GM12892 (cell line): ENCODE measurements at regions not wholly inside any gene's neighbourhood (a gene's known extent, or its start where the extent isn't known, plus 50 kb on each side); places are given as distances from the start of the nearest gene placed in this dataset.

ENCODE experiments used
- DNase-seq: peaks from one replicate; pipeline ENCODE4 v3.0.0; 2011; ENCODE audit not compliant: insufficient read length
- FAIRE-seq: peaks from 2 replicates; lab custom pipeline; 2011; peaks lifted over from hg19 to GRCh38; lab: Jason Lieb, UNC
- POLR2A ChIP-seq: IDR thresholded peaks from 2 replicates; pipeline ENCODE4 v1.6.1; 2011; ENCODE audit warnings: low read depth, low read length, control low read depth
- POLR2AphosphoS5 ChIP-seq: IDR thresholded peaks from 2 replicates; pipeline ENCODE4 v1.6.1; 2011; ENCODE audit warnings: low read depth, low read length, control low read depth
- TAF1 ChIP-seq: IDR thresholded peaks from 2 replicates; pipeline ENCODE4 v1.6.1; 2011; ENCODE audit warnings: low read depth, mild to moderate bottlenecking, control low read depth, low read length, borderline replicate concordance

DNA sequence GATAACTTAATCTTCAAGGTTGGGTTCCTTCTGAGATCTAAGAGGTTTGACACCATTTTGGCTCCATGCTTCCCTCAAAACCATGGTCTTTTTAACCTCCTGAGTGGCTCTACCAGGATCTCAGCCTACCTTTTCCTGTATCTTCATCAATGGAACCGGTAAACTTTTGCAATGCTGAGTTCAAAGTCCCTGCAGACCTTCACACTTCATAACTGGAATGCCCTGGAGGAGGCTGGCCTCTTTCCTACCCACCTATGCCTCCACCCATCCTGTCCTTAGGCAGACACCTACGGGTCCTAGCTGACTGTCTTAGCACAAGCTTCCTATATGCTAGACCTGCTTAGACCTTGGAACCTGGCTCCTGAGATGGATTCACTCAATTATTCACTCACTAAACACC, 89.5 kb upstream of the EEA1 start:
- FAIRE-seq (no peak), DNase-seq (no peak)
- no peak for TF ChIP-seq TAF1
- no peak for TF ChIP-seq POLR2AphosphoS5
- TF ChIP-seq POLR2A = no peak

DNA sequence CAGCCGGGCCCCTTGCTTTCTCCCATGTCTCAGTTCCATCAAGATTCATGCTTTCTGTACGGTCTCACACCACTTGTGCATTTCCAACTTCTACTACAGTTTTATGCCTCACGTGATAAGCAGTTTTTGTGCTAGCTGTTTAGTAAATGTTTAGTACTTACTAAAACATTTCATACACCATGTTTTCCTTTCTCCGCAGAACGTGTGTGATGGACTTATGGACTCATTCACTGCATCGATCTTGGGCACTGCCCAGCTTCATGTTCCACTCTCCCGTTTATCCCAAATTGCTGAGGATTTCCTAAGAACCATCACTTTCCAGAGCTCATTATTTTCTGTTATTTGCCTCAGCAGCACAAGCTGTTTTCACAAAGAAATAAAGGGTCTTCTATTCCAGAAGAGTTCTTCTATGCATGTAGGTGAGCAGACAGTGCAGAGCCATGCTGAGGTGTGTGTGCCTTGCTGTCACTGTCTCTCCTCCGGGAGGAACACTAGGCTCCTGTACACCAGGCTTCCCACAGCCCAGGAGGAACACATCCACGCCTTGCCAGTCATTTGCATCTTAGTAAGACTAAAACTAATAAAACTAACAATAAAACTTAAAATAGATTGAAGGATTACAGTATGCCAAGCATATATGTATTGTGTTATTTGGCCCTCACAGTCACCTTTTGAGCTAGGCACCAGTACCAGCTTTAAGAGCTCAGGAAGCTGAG, 90.3 kb upstream of the EEA1 start:
- TF ChIP-seq TAF1 (no peak), POLR2A (no peak), POLR2AphosphoS5 (no peak)
- FAIRE-seq = no peak
- DNase-seq = no peak

GRCh38 chr12:93019975-93020630, 91.0 kb upstream of the EEA1 start:
- DNase-seq (no peak), FAIRE-seq (no peak)
- TF ChIP-seq POLR2A (no peak), TAF1 (no peak), POLR2AphosphoS5 (no peak)

GRCh38 chr12:93020631-93021597, 91.8 kb upstream of the EEA1 start:
- DNase-seq (no peak), FAIRE-seq (no peak)
- no peak for TF ChIP-seq POLR2A
- TF ChIP-seq POLR2AphosphoS5 = no peak
- no peak for TF ChIP-seq TAF1

GRCh38 chr12:93022603-93023340, 93.7 kb upstream of the EEA1 start:
- no peak for TF ChIP-seq POLR2AphosphoS5
- FAIRE-seq (no peak), DNase-seq (no peak)

- FAIRE-seq (peak; percentile 85), DNase-seq (no peak)
- TF ChIP-seq POLR2A (no peak), TAF1 (no peak), POLR2AphosphoS5 (no peak)
These were observed 96.3 kb upstream of the EEA1 start for GRCh38 chr12:93025145-93026103.

DNA sequence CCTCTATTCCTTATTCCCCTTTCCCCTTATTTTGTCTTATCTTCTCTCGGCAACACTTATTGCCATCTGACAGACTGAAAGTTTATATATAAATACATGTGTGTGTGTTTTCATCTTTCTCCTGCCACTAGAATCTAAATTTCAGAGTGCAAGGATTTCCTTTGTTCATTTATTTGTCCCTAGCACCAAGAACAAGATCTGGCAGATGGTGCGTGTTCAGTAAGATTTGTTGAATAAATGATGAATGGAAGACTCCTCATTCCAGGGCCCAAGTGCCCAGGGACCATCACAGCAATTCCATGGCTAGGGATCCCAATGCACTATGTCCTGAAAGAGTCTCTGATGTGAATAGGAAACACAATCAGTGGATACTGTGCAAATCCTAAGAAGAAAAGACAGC, 97.9 kb upstream of the EEA1 start:
- TF ChIP-seq POLR2AphosphoS5 = no peak
- no peak for TF ChIP-seq TAF1
- TF ChIP-seq POLR2A = no peak
- DNase-seq = no peak
- no peak for FAIRE-seq

DNA sequence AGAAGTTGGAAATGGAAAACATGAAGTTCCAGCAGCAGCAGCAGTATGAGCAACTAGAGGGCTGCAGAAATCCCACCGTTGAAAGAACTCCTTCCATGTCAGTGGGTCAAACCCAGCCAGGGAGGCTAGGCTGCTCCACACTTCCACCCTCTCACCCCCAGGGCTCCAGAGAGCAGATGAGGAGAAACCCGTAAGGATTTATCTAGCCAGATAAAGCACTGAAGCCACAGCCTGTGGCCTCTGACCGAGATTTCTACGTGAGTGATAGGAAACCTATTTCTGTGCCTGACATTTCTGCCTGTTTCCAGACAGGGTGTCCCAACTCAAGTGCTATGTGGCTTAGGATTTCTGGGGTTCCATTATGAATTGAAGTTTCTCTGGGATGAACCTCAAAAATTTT, 100.0 kb upstream of the EEA1 start:
- FAIRE-seq (no peak), DNase-seq (no peak)
- TF ChIP-seq TAF1 = no peak
- no peak for TF ChIP-seq POLR2A
- TF ChIP-seq POLR2AphosphoS5 = no peak

DNA sequence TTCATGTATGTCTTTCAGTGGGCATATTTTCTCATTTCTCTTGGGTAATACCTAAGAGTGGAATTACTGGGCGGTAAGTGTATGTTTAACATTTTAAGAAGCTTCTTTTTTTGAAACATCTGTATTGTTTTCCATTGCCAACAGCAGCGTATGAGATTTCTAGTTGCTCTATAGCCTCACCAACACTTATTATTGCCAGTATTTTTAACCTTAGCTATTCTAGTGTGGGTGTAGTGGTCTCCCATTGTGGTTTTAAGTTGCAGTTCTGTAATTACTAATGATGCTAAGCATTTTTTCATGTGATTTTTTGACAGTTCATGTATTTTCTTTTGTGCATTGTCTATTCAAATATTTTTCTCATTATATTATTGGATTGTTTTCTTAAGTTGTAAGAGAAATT, 101.9 kb upstream of the EEA1 start:
- FAIRE-seq = no peak
- no peak for DNase-seq

GRCh38 chr12:93032758-93033157, 103.7 kb upstream of the EEA1 start:
- TF ChIP-seq TAF1 (no peak), POLR2AphosphoS5 (no peak), POLR2A (no peak)
- DNase-seq (no peak), FAIRE-seq (no peak)

More for the DNA sequence above, 101.9 kb upstream of the EEA1 start:
- no peak for TF ChIP-seq POLR2AphosphoS5
- no peak for TF ChIP-seq POLR2A
- TF ChIP-seq TAF1 = no peak
